Loucy (cell line): ENCODE measurements at regions not wholly inside any gene's neighbourhood (a gene's known extent, or its start where the extent isn't known, plus 50 kb on each side); places are given as distances from the start of the nearest gene placed in this dataset.

ENCODE experiments used
- H2AFZ ChIP-seq: fragments of 200-600 bp; sonication (generic); 2 replicates; pipeline ENCODE4 v1.6.0; 2016; ENCODE audit warnings: antibody characterized with exemption, mild to moderate bottlenecking, low read length, moderate library complexity
- H3F3A ChIP-seq: fragments of 200-600 bp; 2 replicates; pipeline ENCODE4 v1.6.0; 2016; ENCODE audit warnings: antibody characterized with exemption, low read depth, mild to moderate bottlenecking
- H3K27me3 ChIP-seq: fragments of 200-600 bp; sonication (generic); 2 replicates; pipeline ENCODE4 v1.6.1; 2014; ENCODE audit warnings: low read length, mild to moderate bottlenecking; ENCODE audit not compliant: insufficient read depth, poor library complexity, severe bottlenecking
- H3K36me3 ChIP-seq: fragments of 200-600 bp; sonication (generic); 2 replicates; pipeline ENCODE4 v1.6.1; 2016; ENCODE audit warnings: low read length; ENCODE audit not compliant: insufficient read depth
- H3K4me1 ChIP-seq: fragments of 200-600 bp; sonication (generic); 2 replicates; pipeline ENCODE4 v1.5.1; 2014; ENCODE audit warnings: low read length, mild to moderate bottlenecking; ENCODE audit not compliant: insufficient read depth, poor library complexity, severe bottlenecking
- H3K4me2 ChIP-seq: fragments of 200-600 bp; sonication (generic); 2 replicates; pipeline ENCODE4 v1.6.0; 2014; ENCODE audit warnings: antibody characterized with exemption, low read length, low read depth, mild to moderate bottlenecking; ENCODE audit not compliant: poor library complexity, severe bottlenecking
- H3K4me3 ChIP-seq: fragments of 200-600 bp; sonication (generic); 2 replicates; pipeline ENCODE4 v1.5.1; 2014; ENCODE audit warnings: low read length, mild to moderate bottlenecking, mixed read lengths; ENCODE audit not compliant: poor library complexity, severe bottlenecking
- H3K79me2 ChIP-seq: fragments of 200-600 bp; sonication (generic); 2 replicates; pipeline ENCODE4 v1.6.1; 2014; ENCODE audit warnings: low read length; ENCODE audit not compliant: insufficient read depth
- H3K9ac ChIP-seq: fragments of 200-600 bp; sonication (generic); 2 replicates; pipeline ENCODE4 v1.6.0; 2014; ENCODE audit warnings: mild to moderate bottlenecking, low read depth, low read length, moderate library complexity; ENCODE audit not compliant: poor library complexity, severe bottlenecking
- H3K9me2 ChIP-seq: fragments of 200-600 bp; sonication (generic); replicated peaks from 2 replicates; pipeline ENCODE4 v1.6.1; 2016; ENCODE audit warnings: low read depth, low read length, mixed read lengths
- H3K9me3 ChIP-seq: fragments of 200-600 bp; sonication (generic); 2 replicates; pipeline ENCODE4 v1.6.1; 2014; ENCODE audit warnings: mild to moderate bottlenecking, antibody characterized with exemption, low read length, low read depth; ENCODE audit not compliant: insufficient read depth
- H4K20me1 ChIP-seq: fragments of 200-600 bp; sonication (generic); 2 replicates; pipeline ENCODE4 v1.6.0; 2014; ENCODE audit warnings: antibody characterized with exemption, low read length, mild to moderate bottlenecking; ENCODE audit not compliant: insufficient read depth, poor library complexity, severe bottlenecking
- EZH2phosphoT487 ChIP-seq: fragments of 200-600 bp; IDR thresholded peaks from 2 replicates; pipeline ENCODE4 v1.6.1; 2018; ENCODE audit warnings: antibody characterized with exemption, mild to moderate bottlenecking, moderate library complexity, borderline replicate concordance
- TF ChIP-seq, protein P1 (sequence below): fragments of 200-600 bp; sonication (generic); conservative IDR thresholded peaks from 2 replicates; pipeline ENCODE4 v1.5.1; 2014; ENCODE audit warnings: mild to moderate bottlenecking, antibody characterized with exemption, low read length

GRCh38 chr14:98112194-98112780, 1159.7 kb downstream of the BCL11B start:
- no peaks in the 10 kb centered on the region for H3K9me3 ChIP-seq
- no peak overlapping the region for H3K4me2 ChIP-seq
- no peak overlapping the region for H3K4me3 ChIP-seq
- H2AFZ ChIP-seq = no peak overlapping the region
- H3K4me1 ChIP-seq = no peaks in the 10 kb centered on the region
- H3K79me2 ChIP-seq = no peaks in the 10 kb centered on the region
- no peaks in the 10 kb centered on the region for H3K36me3 ChIP-seq
- H3K9me2 ChIP-seq = no peaks in the 10 kb centered on the region
- no peaks in the 10 kb centered on the region for H3F3A ChIP-seq
- no peaks in the 10 kb centered on the region for H3K27me3 ChIP-seq
- TF ChIP-seq, protein P1, sequence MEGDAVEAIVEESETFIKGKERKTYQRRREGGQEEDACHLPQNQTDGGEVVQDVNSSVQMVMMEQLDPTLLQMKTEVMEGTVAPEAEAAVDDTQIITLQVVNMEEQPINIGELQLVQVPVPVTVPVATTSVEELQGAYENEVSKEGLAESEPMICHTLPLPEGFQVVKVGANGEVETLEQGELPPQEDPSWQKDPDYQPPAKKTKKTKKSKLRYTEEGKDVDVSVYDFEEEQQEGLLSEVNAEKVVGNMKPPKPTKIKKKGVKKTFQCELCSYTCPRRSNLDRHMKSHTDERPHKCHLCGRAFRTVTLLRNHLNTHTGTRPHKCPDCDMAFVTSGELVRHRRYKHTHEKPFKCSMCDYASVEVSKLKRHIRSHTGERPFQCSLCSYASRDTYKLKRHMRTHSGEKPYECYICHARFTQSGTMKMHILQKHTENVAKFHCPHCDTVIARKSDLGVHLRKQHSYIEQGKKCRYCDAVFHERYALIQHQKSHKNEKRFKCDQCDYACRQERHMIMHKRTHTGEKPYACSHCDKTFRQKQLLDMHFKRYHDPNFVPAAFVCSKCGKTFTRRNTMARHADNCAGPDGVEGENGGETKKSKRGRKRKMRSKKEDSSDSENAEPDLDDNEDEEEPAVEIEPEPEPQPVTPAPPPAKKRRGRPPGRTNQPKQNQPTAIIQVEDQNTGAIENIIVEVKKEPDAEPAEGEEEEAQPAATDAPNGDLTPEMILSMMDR = no peak
- TF ChIP-seq EZH2phosphoT487 = no peak
- H3K9ac ChIP-seq = no peak overlapping the region
- H4K20me1 ChIP-seq = no peaks in the 10 kb centered on the region

DNA sequence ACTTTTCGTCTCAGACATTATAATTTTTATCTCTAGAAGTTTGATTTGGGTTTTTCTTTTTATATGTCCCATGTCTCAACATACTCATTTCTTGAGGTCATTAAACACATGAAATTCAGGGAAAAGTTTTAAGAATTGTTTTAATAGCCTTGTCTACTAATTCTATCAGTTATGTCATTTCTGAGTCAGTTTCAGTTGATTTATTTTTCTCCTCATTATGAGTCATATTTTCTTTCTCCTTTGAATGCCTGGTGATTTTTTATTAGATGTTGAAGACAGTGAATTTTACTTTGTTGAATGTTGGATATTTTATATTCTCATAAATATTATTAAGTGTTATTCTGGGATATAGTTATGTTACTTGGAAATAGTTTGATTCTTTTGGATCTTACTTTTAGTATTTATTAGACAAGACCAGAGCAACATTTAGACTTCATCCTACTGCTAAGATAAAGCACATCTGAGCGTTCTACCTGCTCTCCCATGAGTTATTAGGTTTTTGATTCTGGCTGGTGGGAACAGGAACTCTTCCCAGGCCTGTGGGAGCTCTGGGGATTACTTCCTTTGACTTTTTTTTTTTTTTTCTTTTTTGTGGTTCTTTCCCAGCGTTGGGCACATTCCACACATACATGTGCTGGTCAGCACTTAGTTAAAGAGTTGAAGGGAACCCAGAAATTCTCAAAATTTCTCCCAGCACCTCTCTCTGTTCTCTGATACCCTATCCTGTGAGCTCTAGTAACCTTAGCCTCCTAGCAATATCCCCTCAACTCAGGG, 1157.7 kb downstream of the BCL11B start:
- TF ChIP-seq, protein P1 = no peak
- TF ChIP-seq EZH2phosphoT487 = no peak
- Histone ChIP-seq H3K27me3 (no peaks in the 10 kb centered on the region), H3K79me2 (no peaks in the 10 kb centered on the region)

GRCh38 chr14:98114946-98115345, 1157.1 kb downstream of the BCL11B start:
- no peaks in the 10 kb centered on the region for H3K36me3 ChIP-seq
- TF ChIP-seq, protein P1 = no peak
- no peak for TF ChIP-seq EZH2phosphoT487
- H3K9ac ChIP-seq = no peak overlapping the region

More for the DNA sequence above, 1157.7 kb downstream of the BCL11B start:
- no peak overlapping the region for H3K4me2 ChIP-seq
- no peak overlapping the region for H3K9ac ChIP-seq
- H3K36me3 ChIP-seq = no peaks in the 10 kb centered on the region
- no peaks in the 10 kb centered on the region for H3K9me2 ChIP-seq
- H2AFZ ChIP-seq = no peak overlapping the region
- H3K4me3 ChIP-seq = no peak overlapping the region
- no peaks in the 10 kb centered on the region for H4K20me1 ChIP-seq
- no peaks in the 10 kb centered on the region for H3K4me1 ChIP-seq
- H3F3A ChIP-seq = no peaks in the 10 kb centered on the region
- no peaks in the 10 kb centered on the region for H3K9me3 ChIP-seq

More at GRCh38 chr14:98114946-98115345, 1157.1 kb downstream of the BCL11B start:
- H3K4me3 ChIP-seq = no peak overlapping the region
- H3K4me2 ChIP-seq = no peak overlapping the region
- no peaks in the 10 kb centered on the region for H3K9me2 ChIP-seq
- no peaks in the 10 kb centered on the region for H3F3A ChIP-seq
- no peaks in the 10 kb centered on the region for H3K4me1 ChIP-seq
- H2AFZ ChIP-seq = no peak overlapping the region
- no peaks in the 10 kb centered on the region for H4K20me1 ChIP-seq
- H3K27me3 ChIP-seq = no peaks in the 10 kb centered on the region
- H3K79me2 ChIP-seq = no peaks in the 10 kb centered on the region
- no peaks in the 10 kb centered on the region for H3K9me3 ChIP-seq
